IMR-90 (cell line): ENCODE measurements at regions not wholly inside any gene's neighbourhood (a gene's known extent, or its start where the extent isn't known, plus 50 kb on each side); places are given as distances from the start of the nearest gene placed in this dataset.

Experiments
- ATAC-seq: fragments of 200-7000 bp; cut with Tn5 transposase; 2 replicates; pipeline ENCODE4 v1.9.1; 2020; ENCODE audit warnings: low read depth, mild to moderate bottlenecking, moderate library complexity
- BruUV-seq: library from RNA; stranded (reverse); fragments of 400-500 nt; replicated peaks from 2 replicates; lab custom pipeline; 2021; lab: Mats Ljungman, UMichigan
- CTCF ChIA-PET: fragments of 300-600 bp; formaldehyde crosslinking; extraction: SDS; loops from one replicate; lab custom pipeline; 2021; ENCODE audit warnings: antibody characterized with exemption; lab: Yijun Ruan, JAX
- POLR2A ChIA-PET: fragments of 300-600 bp; sonication (Branson Sonifier 250); formaldehyde crosslinking; loops from one replicate; lab custom pipeline; 2022; ENCODE audit warnings: antibody characterized with exemption; ENCODE audit not compliant: unreplicated experiment; lab: Charles Lee
- DNase-seq: peaks from one replicate; pipeline ENCODE4 v3.0.0; 2013
- H2AFZ ChIP-seq: replicated peaks from 2 replicates; pipeline ENCODE3; 2013; ENCODE audit warnings: low read length, mild to moderate bottlenecking; ENCODE audit not compliant: poor library complexity
- H2AK5ac ChIP-seq: 2 replicates; pipeline ENCODE4 v1.6.1; 2013; ENCODE audit warnings: low read depth, low read length, inconsistent platforms
- H2AK9ac ChIP-seq: replicated peaks from 2 replicates; pipeline ENCODE3; 2013; ENCODE audit warnings: mild to moderate bottlenecking, low read depth, low read length, moderate library complexity; ENCODE audit not compliant: poor library complexity
- H2BK120ac ChIP-seq: 2 replicates; pipeline ENCODE4 v1.6.1; 2013; ENCODE audit warnings: low read depth, low read length, inconsistent platforms
- H2BK15ac ChIP-seq: 3 replicates; pipeline ENCODE4 v1.6.1; 2013; ENCODE audit warnings: low read depth, low read length, inconsistent platforms
- H2BK20ac ChIP-seq: 2 replicates; pipeline ENCODE4 v1.6.1; 2013; ENCODE audit warnings: low read depth, mild to moderate bottlenecking, inconsistent platforms, low read length, moderate library complexity
- H2BK5ac ChIP-seq: 2 replicates; pipeline ENCODE4 v1.6.1; 2013; ENCODE audit warnings: mild to moderate bottlenecking, low read depth, low read length, inconsistent platforms; ENCODE audit not compliant: poor library complexity, severe bottlenecking
- H3K14ac ChIP-seq: replicated peaks from 2 replicates; pipeline ENCODE4 v1.6.1; 2013; ENCODE audit warnings: low read depth, low read length, inconsistent platforms
- H3K18ac ChIP-seq: 2 replicates; pipeline ENCODE4 v1.6.1; 2013; ENCODE audit warnings: low read depth, low read length, control low read depth
- H3K23ac ChIP-seq: 2 replicates; pipeline ENCODE4 v1.6.1; 2013; ENCODE audit warnings: low read depth, low read length, inconsistent platforms
- H3K27ac ChIP-seq: 2 replicates; pipeline ENCODE4 v1.5.1; 2013; ENCODE audit warnings: mild to moderate bottlenecking, control low read depth, low read length; ENCODE audit not compliant: insufficient read depth
- H3K27me3 ChIP-seq: 2 replicates; pipeline ENCODE4 v1.6.1; 2013; ENCODE audit warnings: low read length; ENCODE audit not compliant: control insufficient read depth, insufficient read depth
- H3K36me3 ChIP-seq: 2 replicates; pipeline ENCODE4 v1.6.1; 2013; ENCODE audit warnings: low read length, mixed read lengths; ENCODE audit not compliant: control insufficient read depth, insufficient read depth
- H3K4ac ChIP-seq: 2 replicates; pipeline ENCODE4 v1.6.1; 2013; ENCODE audit warnings: low read depth, low read length, inconsistent platforms
- H3K4me1 ChIP-seq: 2 replicates; pipeline ENCODE4 v1.6.1; 2013; ENCODE audit warnings: low read length, mixed read lengths; ENCODE audit not compliant: control insufficient read depth, insufficient read depth
- H3K4me2 ChIP-seq: 2 replicates; pipeline ENCODE4 v1.6.1; 2013; ENCODE audit warnings: low read depth, mild to moderate bottlenecking, control low read depth, low read length, moderate library complexity
- H3K4me3 ChIP-seq: 2 replicates; pipeline ENCODE4 v1.5.1; 2013; ENCODE audit warnings: low read depth, mild to moderate bottlenecking, control low read depth, low read length, moderate library complexity; ENCODE audit not compliant: insufficient read depth
- H3K56ac ChIP-seq: 2 replicates; pipeline ENCODE4 v1.6.1; 2013; ENCODE audit warnings: low read length, inconsistent platforms; ENCODE audit not compliant: insufficient read depth; ENCODE audit errors: extremely low read depth
- H3K79me1 ChIP-seq, 2 experiments: 2 replicates each; pipeline ENCODE4 v1.6.1; 2013; ENCODE audit warnings: low read length in 2 of 2, inconsistent platforms in 1 of 2, low read depth in 1 of 2
- H3K9ac ChIP-seq: 2 replicates; pipeline ENCODE4 v1.6.1; 2013; ENCODE audit warnings: low read depth, low read length, control low read depth
- H3K9me1 ChIP-seq: 2 replicates; pipeline ENCODE4 v1.6.1; 2013; ENCODE audit warnings: low read length, inconsistent platforms; ENCODE audit not compliant: insufficient read depth
- H3K9me3 ChIP-seq: 2 replicates; pipeline ENCODE4 v1.6.1; 2013; ENCODE audit warnings: low read length; ENCODE audit not compliant: control insufficient read depth, insufficient read depth
- H4K20me1 ChIP-seq: 2 replicates; pipeline ENCODE4 v1.6.1; 2013; ENCODE audit warnings: low read length, inconsistent platforms; ENCODE audit not compliant: insufficient read depth
- H4K5ac ChIP-seq: 2 replicates; pipeline ENCODE4 v1.6.1; 2013; ENCODE audit warnings: mild to moderate bottlenecking, low read depth, low read length, control low read depth
- H4K8ac ChIP-seq, 2 experiments: 2 replicates each; pipeline ENCODE4 v1.6.1; 2013; ENCODE audit warnings: low read depth in 2 of 2, low read length in 2 of 2, control low read depth in 1 of 2, inconsistent platforms in 1 of 2
- H4K91ac ChIP-seq: 2 replicates; pipeline ENCODE4 v1.6.1; 2013; ENCODE audit warnings: low read depth, low read length, inconsistent platforms; ENCODE audit not compliant: insufficient read depth
- CEBPB ChIP-seq: IDR thresholded peaks from 2 replicates; pipeline ENCODE4 v1.6.1; 2012; ENCODE audit warnings: low read depth, low read length, improper control_type of control experiment
- MAFK ChIP-seq: IDR thresholded peaks from 2 replicates; pipeline ENCODE4 v1.6.1; 2012; ENCODE audit warnings: low read depth, low read length, improper control_type of control experiment
- MAZ ChIP-seq: IDR thresholded peaks from 2 replicates; pipeline ENCODE4 v1.6.1; 2012; ENCODE audit warnings: low read depth, mild to moderate bottlenecking, low read length, improper control_type of control experiment, moderate library complexity, borderline replicate concordance
- POLR2A ChIP-seq: IDR thresholded peaks from 2 replicates; pipeline ENCODE4 v1.6.1; 2012; ENCODE audit warnings: mild to moderate bottlenecking, low read depth, low read length
- RAD21 ChIP-seq: IDR thresholded peaks from 2 replicates; pipeline ENCODE4 v1.6.1; 2012; ENCODE audit warnings: low read length, improper control_type of control experiment
- RFX5 ChIP-seq: IDR thresholded peaks from 2 replicates; pipeline ENCODE4 v1.8.0; 2012; ENCODE audit warnings: low read depth, mild to moderate bottlenecking, low read length, moderate library complexity
- USF2 ChIP-seq: fragments of 150-350 bp; IDR thresholded peaks from 2 replicates; pipeline ENCODE4 v1.6.1; 2017; ENCODE audit warnings: mild to moderate bottlenecking, antibody characterized with exemption, low read length, low read depth
- WGBS, 2 experiments: methylation state at CpG; one replicate each; pipeline versions ENCODE4 v1.1.5 to v1.1.7; 2013; ENCODE audit warnings: missing lambda C conversion rate in 2 of 2; ENCODE audit not compliant: insufficient read length in 1 of 2; ENCODE audit errors: extremely low coverage in 2 of 2; 5-methylcytosine and 5-hydroxymethylcytosine counted together
- dilution Hi-C: fragments of 300-500 bp; cut with HindIII; formaldehyde crosslinking; loops from one replicate; pipeline ENCODE4 v1.14.3; 2018; ENCODE audit warnings: low sequenced_read_pairs; ENCODE audit not compliant: unreplicated experiment
- in situ Hi-C: fragments of 300-500 bp; cut with MboI; formaldehyde crosslinking; loops from 3 replicates; pipeline ENCODE4 v1.14.3; 2019; ENCODE audit warnings: low sequenced_read_pairs, inconsistent platforms, mixed read lengths
- intact Hi-C: fragments of 100-400 bp; cut with micrococcal nuclease; formaldehyde crosslinking; loops from 2 replicates; pipeline ENCODE4 v1.10.0; 2022

- H3K9me3 ChIP-seq, result no peaks in the 10 kb centered on the region
Observed at GRCh38 chr10:55509168-55509567, 708.1 kb upstream of the PCDH15 start.

More at GRCh38 chr10:55509168-55509567, 708.1 kb upstream of the PCDH15 start:
- in situ Hi-C loops, result no loop called here
- CTCF ChIA-PET, result no interaction called here
- H3K9ac ChIP-seq, result no peak overlapping the region
- no peak overlapping the region for H3K23ac ChIP-seq
- no peak overlapping the region for H2AFZ ChIP-seq
- no peak overlapping the region for H4K8ac ChIP-seq
- H2BK20ac ChIP-seq, result no peak overlapping the region
- no peak overlapping the region for H3K27ac ChIP-seq
- H3K4me2 ChIP-seq, result no peak overlapping the region
- no peak overlapping the region for H3K14ac ChIP-seq
- intact Hi-C loops, result no loop called here
- no peaks in the 10 kb centered on the region for H4K20me1 ChIP-seq
- no peaks in the 10 kb centered on the region for H3K79me1 ChIP-seq
- no peak overlapping the region for H2BK5ac ChIP-seq
- no peaks in the 10 kb centered on the region for H3K36me3 ChIP-seq
- no peak overlapping the region for H2AK9ac ChIP-seq
- no peak overlapping the region for H3K4me3 ChIP-seq
- H2BK15ac ChIP-seq, result no peak overlapping the region
- BruUV-seq, result no TSS peak
- no peaks in the 10 kb centered on the region for H3K27me3 ChIP-seq
- no peak overlapping the region for H3K4ac ChIP-seq
- no peak overlapping the region for H3K56ac ChIP-seq
- ATAC-seq (no peak), DNase-seq (no peak)
- H3K9me1 ChIP-seq, result no peaks in the 10 kb centered on the region
- TF ChIP-seq CEBPB (no peak), POLR2A (no peak), MAZ (no peak), RFX5 (no peak), MAFK (no peak), RAD21 (no peak), USF2 (no peak)
- H2AK5ac ChIP-seq, result no peak overlapping the region
- no peak overlapping the region for H4K5ac ChIP-seq
- H3K4me1 ChIP-seq, result no peaks in the 10 kb centered on the region
- no peak overlapping the region for H3K18ac ChIP-seq
- no peak overlapping the region for H4K91ac ChIP-seq
- POLR2A ChIA-PET, result no interaction called here
- dilution Hi-C loops, result no loop called here
- WGBS, 2 experiments, result 40% methylated on average over 1 of the region's 4 CpGs; no CpG with 5 or more reads in 1 of the 2 experiments
- no peak overlapping the region for H2BK120ac ChIP-seq
